Lower leg skin (tissue), 3 donors: ENCODE measurements at regions not wholly inside any gene's neighbourhood (a gene's known extent, or its start where the extent isn't known, plus 50 kb on each side); places are given as distances from the start of the nearest gene placed in this dataset.

Experiments
- POLR2A ChIP-seq, 2 donors: fragments of 450-650 bp; IDR thresholded peaks; one replicate each; pipeline ENCODE4 v1.6.1; 2016 to 2017; ENCODE audit warnings: antibody characterized with exemption in 2 of 2, mild to moderate bottlenecking in 1 of 2, moderate library complexity in 1 of 2
- TF ChIP-seq, protein P1 (sequence below), 3 donors: fragments of 450-650 bp; IDR thresholded peaks; one replicate each; pipeline ENCODE4 v1.5.1; 2016; ENCODE audit warnings: antibody characterized with exemption in 3 of 3, mild to moderate bottlenecking in 3 of 3, moderate library complexity in 2 of 3

DNA sequence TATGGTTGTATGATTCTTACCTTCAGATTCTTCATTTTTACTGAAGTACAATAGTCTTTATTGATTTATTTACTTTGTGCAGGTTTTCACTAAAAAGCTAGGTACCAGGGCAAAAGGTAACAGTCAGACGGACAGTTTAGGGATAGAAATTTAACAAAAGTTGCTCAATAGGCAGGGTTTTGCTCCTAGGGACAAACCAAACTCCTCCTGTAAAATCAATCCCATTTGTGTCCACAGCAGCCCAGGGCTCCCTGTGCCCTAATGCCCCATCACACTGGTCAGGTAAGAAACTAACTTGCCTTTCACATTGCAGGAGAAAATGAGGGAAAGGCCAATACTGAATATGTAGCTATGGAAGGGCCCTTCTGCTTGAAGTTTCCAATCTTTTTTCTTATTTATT, 410.9 kb downstream of the EPHA4 start:
- TF ChIP-seq POLR2A (IDR thresholded peaks at IDR 0.05): no peak
- TF ChIP-seq, protein P1, sequence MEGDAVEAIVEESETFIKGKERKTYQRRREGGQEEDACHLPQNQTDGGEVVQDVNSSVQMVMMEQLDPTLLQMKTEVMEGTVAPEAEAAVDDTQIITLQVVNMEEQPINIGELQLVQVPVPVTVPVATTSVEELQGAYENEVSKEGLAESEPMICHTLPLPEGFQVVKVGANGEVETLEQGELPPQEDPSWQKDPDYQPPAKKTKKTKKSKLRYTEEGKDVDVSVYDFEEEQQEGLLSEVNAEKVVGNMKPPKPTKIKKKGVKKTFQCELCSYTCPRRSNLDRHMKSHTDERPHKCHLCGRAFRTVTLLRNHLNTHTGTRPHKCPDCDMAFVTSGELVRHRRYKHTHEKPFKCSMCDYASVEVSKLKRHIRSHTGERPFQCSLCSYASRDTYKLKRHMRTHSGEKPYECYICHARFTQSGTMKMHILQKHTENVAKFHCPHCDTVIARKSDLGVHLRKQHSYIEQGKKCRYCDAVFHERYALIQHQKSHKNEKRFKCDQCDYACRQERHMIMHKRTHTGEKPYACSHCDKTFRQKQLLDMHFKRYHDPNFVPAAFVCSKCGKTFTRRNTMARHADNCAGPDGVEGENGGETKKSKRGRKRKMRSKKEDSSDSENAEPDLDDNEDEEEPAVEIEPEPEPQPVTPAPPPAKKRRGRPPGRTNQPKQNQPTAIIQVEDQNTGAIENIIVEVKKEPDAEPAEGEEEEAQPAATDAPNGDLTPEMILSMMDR (IDR thresholded peaks at IDR 0.05): no peak
